ENCODE measurements at regions not wholly inside any gene's neighbourhood (a gene's known extent, or its start where the extent isn't known, plus 50 kb on each side); places are given as distances from the start of the nearest gene placed in this dataset.

DNA sequence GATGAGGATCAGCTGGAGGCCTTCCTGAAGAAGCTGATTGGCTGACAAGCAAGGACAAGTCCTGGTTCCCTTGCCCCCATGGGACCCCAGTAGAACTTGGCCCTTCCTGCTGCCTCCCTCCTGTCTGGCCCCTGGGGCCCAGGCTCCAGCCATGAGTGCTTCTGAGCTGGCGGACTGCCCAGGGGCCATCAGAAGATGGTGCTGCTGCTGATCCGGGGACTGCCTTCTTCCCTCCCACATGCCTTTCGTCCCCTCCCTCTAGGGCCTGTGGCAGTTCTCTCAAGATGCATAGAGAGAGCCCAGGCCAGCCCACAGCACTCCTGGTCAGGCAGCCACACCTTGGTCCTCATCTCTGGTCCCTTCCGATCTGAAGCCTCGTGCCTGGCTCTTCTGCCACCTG, 57.9 kb upstream of the PRKACB start:
- TF ChIP-seq NCOA2 (IDR thresholded peaks at IDR 0.05; ENCODE audit: partially characterized antibody in 2 of 2) (peak in 1 of 2 experiments; percentile 49), NFIC (IDR thresholded peaks at IDR 0.05) (peak; percentile 83), ZBTB40 (IDR thresholded peaks at IDR 0.05) (no peak), ZBTB40 (CRISPR knock-in tag; IDR thresholded peaks at IDR 0.05) (no peak), NFYB (IDR thresholded peaks at IDR 0.05; ENCODE audit: extremely low read depth, insufficient read length) (peak; percentile 15)
- Histone ChIP-seq H3K9ac (ENCODE audit: insufficient read depth in 1 of 2, low read depth in 2 of 2, low read length in 2 of 2) (peak overlapping the region in 1 of 2 experiments; percentile 62; a peak in 2 of 4 replicates), H3K9me3 (replicated peaks; ENCODE audit: control insufficient read depth, insufficient read depth, low read depth, low read length) (no peaks in the 10 kb centered on the region), H4K20me1 (replicated peaks; ENCODE audit: control insufficient read depth, insufficient read depth, low read length) (no peaks in the 10 kb centered on the region), H3K4me1 (replicated peaks in 1 of 2; ENCODE audit: control insufficient read depth in 2 of 2, insufficient read depth in 2 of 2, low read length in 2 of 2) (peaks cover 7 to 14% of the 10 kb centered on the region in 2 experiments; a peak in 4 of 5 replicates), H3K4me2 (ENCODE audit: insufficient read depth, low read length) (no peak overlapping the region), H3K27me3 (ENCODE audit: control insufficient read depth in 2 of 2, insufficient read depth in 2 of 2, low read length in 2 of 2) (no peaks in the 10 kb centered on the region), H3K4me3 (no peak overlapping the region), H3K9me1 (ENCODE audit: control insufficient read depth, insufficient read depth, low read length) (no peaks in the 10 kb centered on the region), H3K27ac (ENCODE audit: extremely low read depth, low read depth, low read length) (no peak overlapping the region), H3K36me3 (ENCODE audit: control insufficient read depth, insufficient read depth, low read length) (no peaks in the 10 kb centered on the region; the same call in 2 of the 3 replicates), H3K79me2 (ENCODE audit: control insufficient read depth, insufficient read depth, low read length) (no peaks in the 10 kb centered on the region), H2AFZ (ENCODE audit: low read depth, low read length) (no peak overlapping the region)
- CTCF ChIA-PET (ENCODE audit: low intra/inter-chr PET ratio): no interaction called here
- in situ Hi-C loops (cut with MboI) (no loop called here), intact Hi-C loops (cut with micrococcal nuclease) (no loop called here)
- DNase-seq (ENCODE audit: extremely low read depth in 1 of 4, low spot score in 3 of 4) (peak in 1 of 4 experiments; percentile 42), ATAC-seq (peak; percentile 89), FAIRE-seq (no peak)
- BruUV-seq (replicated peaks): no TSS peak
- POLR2A ChIA-PET: interaction anchor here (0.6 kb wide), 1 partner anchor 15 kb away, joined by 3 read pairs; no protein-coding TSS in a partner anchor
- 32% methylated on average over 5 of the region's 5 CpGs for WGBS (ENCODE audit: insufficient coverage, low coverage, missing lambda C conversion rate)

Measured in K562 (cell line).